Liver (tissue), 7 donors: ENCODE measurements at regions not wholly inside any gene's neighbourhood (a gene's known extent, or its start where the extent isn't known, plus 50 kb on each side); places are given as distances from the start of the nearest gene placed in this dataset.

Experiments used
- DNase-seq: peaks from one replicate; pipeline ENCODE4 v3.0.0-alpha.2; 2017; ENCODE audit warnings: low spot score
- H3K27ac ChIP-seq, 2 donors: one replicate each; pipeline ENCODE4 v1.7.0; 2013; ENCODE audit warnings: inconsistent platforms in 2 of 2, low read length in 2 of 2, control low read depth in 1 of 2, low read depth in 1 of 2, mild to moderate bottlenecking in 1 of 2
- H3K27me3 ChIP-seq, 4 donors: one replicate each; pipeline versions ENCODE4 v1.6.1 to v1.7.0; 2013; ENCODE audit warnings: low read length in 3 of 4, inconsistent platforms in 1 of 4, mild to moderate bottlenecking in 1 of 4, moderate library complexity in 1 of 4; ENCODE audit not compliant: control insufficient read depth in 4 of 4, insufficient read depth in 4 of 4
- H3K36me3 ChIP-seq, 4 donors: one replicate each; pipeline versions ENCODE4 v1.6.1 to v1.7.0; 2013; ENCODE audit warnings: low read length in 3 of 4, mild to moderate bottlenecking in 3 of 4, low read depth in 1 of 4, moderate library complexity in 1 of 4; ENCODE audit not compliant: control insufficient read depth in 4 of 4, insufficient read depth in 3 of 4
- H3K4me1 ChIP-seq, 4 donors: one replicate each; pipeline versions ENCODE4 v1.6.1 to v1.7.0; 2013; ENCODE audit warnings: low read length in 3 of 4, mild to moderate bottlenecking in 3 of 4, moderate library complexity in 1 of 4; ENCODE audit not compliant: control insufficient read depth in 4 of 4, insufficient read depth in 4 of 4
- H3K4me3 ChIP-seq, 3 donors: one replicate each; pipeline versions ENCODE4 v1.6.1 to v1.7.0; 2013; ENCODE audit warnings: low read length in 3 of 3, control low read depth in 1 of 3, low read depth in 1 of 3, mild to moderate bottlenecking in 1 of 3
- H3K9ac ChIP-seq, 2 donors: one replicate each; pipeline ENCODE4 v1.7.0; 2013; ENCODE audit warnings: low read length in 2 of 2, mild to moderate bottlenecking in 2 of 2, moderate library complexity in 2 of 2, control low read depth in 1 of 2, low read depth in 1 of 2
- H3K9me3 ChIP-seq, 4 donors: one replicate each; pipeline versions ENCODE4 v1.6.1 to v1.7.0; 2013; ENCODE audit warnings: low read length in 3 of 4; ENCODE audit not compliant: control insufficient read depth in 4 of 4
- ATF3 ChIP-seq: IDR thresholded peaks from 2 replicates; pipeline ENCODE4 v1.6.1; 2016; ENCODE audit warnings: antibody characterized with exemption
- EGR1 ChIP-seq, 2 donors: IDR thresholded peaks; 2 replicates each; pipeline ENCODE4 v1.6.1; 2016 to 2018; ENCODE audit warnings: antibody characterized with exemption in 2 of 2, low read depth in 2 of 2
- FOXA1 ChIP-seq: IDR thresholded peaks from 2 replicates; pipeline ENCODE4 v1.6.1; 2016; ENCODE audit warnings: antibody characterized with exemption
- FOXA2 ChIP-seq: IDR thresholded peaks from 2 replicates; pipeline ENCODE4 v1.6.1; 2016; ENCODE audit warnings: antibody characterized with exemption
- GABPA ChIP-seq, 2 donors: IDR thresholded peaks in 1 of 2; conservative IDR thresholded peaks in 1 of 2; 2 replicates each; pipeline ENCODE4 v1.6.1; 2016; ENCODE audit warnings: antibody characterized with exemption in 2 of 2, mild to moderate bottlenecking in 1 of 2, moderate library complexity in 1 of 2
- HNF4A ChIP-seq, 2 donors: conservative IDR thresholded peaks; 2 replicates each; pipeline ENCODE4 v1.6.1; 2016; ENCODE audit warnings: antibody characterized with exemption in 2 of 2, mild to moderate bottlenecking in 2 of 2
- HNF4G ChIP-seq: IDR thresholded peaks from 2 replicates; pipeline ENCODE4 v1.6.1; 2016; ENCODE audit warnings: antibody characterized with exemption
- JUND ChIP-seq, 2 donors: IDR thresholded peaks; 2 replicates each; pipeline ENCODE4 v1.6.1; 2016; ENCODE audit warnings: antibody characterized with exemption in 2 of 2
- NR2F2 ChIP-seq: IDR thresholded peaks from 2 replicates; pipeline ENCODE4 v1.6.1; 2016; ENCODE audit warnings: antibody characterized with exemption
- RAD21 ChIP-seq, 2 donors: IDR thresholded peaks; 2 replicates each; pipeline ENCODE4 v1.6.1; 2016; ENCODE audit warnings: antibody characterized with exemption in 2 of 2, mild to moderate bottlenecking in 2 of 2
- RXRA ChIP-seq, 2 donors: IDR thresholded peaks; 2 replicates each; pipeline ENCODE4 v1.6.1; 2017 to 2018; ENCODE audit warnings: antibody characterized with exemption in 2 of 2, mild to moderate bottlenecking in 1 of 2
- SP1 ChIP-seq: IDR thresholded peaks from 2 replicates; pipeline ENCODE4 v1.6.1; 2018; ENCODE audit warnings: antibody characterized with exemption, mild to moderate bottlenecking
- ZBTB33 ChIP-seq: IDR thresholded peaks from 2 replicates; pipeline ENCODE4 v1.6.1; 2016; ENCODE audit warnings: antibody characterized with exemption
- WGBS: extraction: QIAGEN DNeasy Blood & Tissue Kit; methylation state at CpG from one replicate; pipeline ENCODE4 v1.1.7; 2013; 5-methylcytosine and 5-hydroxymethylcytosine counted together
- donor health status: healthy.
- donor health status: healthy.
- donor health status: healthy.
- donor health status: healthy.

GRCh38 chr5:15356308-15357091 lies 143.5 kb upstream of the FBXL7 start (continued):
- TF ChIP-seq ZBTB33: peak; percentile 54

GRCh38 chr5:15354021-15354420 lies 146.0 kb upstream of the FBXL7 start:
- no peak overlapping the region for H3K27ac ChIP-seq
- H3K36me3 ChIP-seq: no peaks in the 10 kb centered on the region
- DNase-seq: no peak
- peaks cover 6 to 12% (median 11%) of the 10 kb centered on the region in 4 donors for H3K4me1 ChIP-seq
- WGBS: 86% methylated on average over 6 of the region's 6 CpGs
- H3K9me3 ChIP-seq: peaks cover 0 to 5% (median 2%) of the 10 kb centered on the region in 4 donors
- H3K4me3 ChIP-seq: no peak overlapping the region
- H3K27me3 ChIP-seq: no peaks in the 10 kb centered on the region
- no peak overlapping the region for H3K9ac ChIP-seq
- TF ChIP-seq ATF3 (no peak), NR2F2 (no peak), RAD21 (IDR thresholded peaks at IDR 0.05) (no peak), FOXA2 (no peak), JUND (IDR thresholded peaks at IDR 0.05) (no peak), HNF4G (no peak), ZBTB33 (no peak), EGR1 (IDR thresholded peaks at IDR 0.05; ENCODE audit: low read depth in 2 of 2) (no peak), SP1 (no peak), GABPA (IDR thresholded peaks at IDR 0.05 in 1 of 2, conservative IDR thresholded peaks at IDR 0.05 in 1 of 2) (no peak), HNF4A (conservative IDR thresholded peaks at IDR 0.05) (no peak)

- Histone ChIP-seq H3K27ac (no peak overlapping the region), H3K27me3 (no peaks in the 10 kb centered on the region), H3K4me3 (no peak overlapping the region), H3K36me3 (no peaks in the 10 kb centered on the region), H3K9me3 (peaks cover 0 to 5% (median 2%) of the 10 kb centered on the region in 4 donors), H3K4me1 (peaks cover 6 to 12% (median 11%) of the 10 kb centered on the region in 4 donors), H3K9ac (no peak overlapping the region)
- WGBS: 32% methylated on average over 3 of the region's 3 CpGs
- DNase-seq: no peak
- TF ChIP-seq HNF4A (conservative IDR thresholded peaks at IDR 0.05) (peak; percentile 67 to 68), RXRA (IDR thresholded peaks at IDR 0.05) (peak in 1 of 2 donors; percentile 42), FOXA1 (no peak), ZBTB33 (no peak)
Measured at GRCh38 chr5:15353086-15353645, 146.8 kb upstream of the FBXL7 start.
